ENCODE measurements at regions not wholly inside any gene's neighbourhood (a gene's known extent, or its start where the extent isn't known, plus 50 kb on each side); places are given as distances from the start of the nearest gene placed in this dataset.

DNA sequence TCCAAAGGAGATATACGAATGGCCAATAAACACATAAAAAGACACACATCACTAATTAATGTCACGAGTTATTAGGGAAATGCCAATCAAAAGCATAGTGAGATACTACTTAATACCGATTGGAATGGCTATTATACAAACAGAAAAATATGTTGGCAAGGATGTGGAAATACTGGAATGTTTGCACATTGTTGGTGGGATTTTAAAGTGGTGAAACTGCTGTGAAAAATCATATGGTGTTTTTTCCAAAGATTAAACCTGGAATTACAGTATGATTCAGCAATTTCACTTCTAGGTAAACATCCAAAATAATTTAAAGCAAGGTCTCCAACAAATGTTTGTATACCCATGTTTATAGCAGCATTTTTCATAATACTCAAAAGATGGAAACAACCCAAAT, 765.5 kb downstream of the VGLL3 start:
- TF ChIP-seq POLR2A (IDR thresholded peaks at IDR 0.05; ENCODE audit: low read depth, low read length) (no peak), CEBPB (IDR thresholded peaks at IDR 0.05; ENCODE audit: low read depth, low read length) (no peak), RFX5 (IDR thresholded peaks at IDR 0.05; ENCODE audit: low read depth, low read length) (no peak), FOS (IDR thresholded peaks at IDR 0.05; ENCODE audit: low read depth, low read length) (no peak), SMC3 (IDR thresholded peaks at IDR 0.05; ENCODE audit: low read depth, low read length) (no peak), BHLHE40 (IDR thresholded peaks at IDR 0.05; ENCODE audit: low read depth, low read length) (no peak), CHD1 (IDR thresholded peaks at IDR 0.05; ENCODE audit: low read depth, low read length) (no peak), MAZ (IDR thresholded peaks at IDR 0.05; ENCODE audit: borderline replicate concordance, low read depth, low read length) (no peak)
- TF ChIP-seq, protein P1, sequence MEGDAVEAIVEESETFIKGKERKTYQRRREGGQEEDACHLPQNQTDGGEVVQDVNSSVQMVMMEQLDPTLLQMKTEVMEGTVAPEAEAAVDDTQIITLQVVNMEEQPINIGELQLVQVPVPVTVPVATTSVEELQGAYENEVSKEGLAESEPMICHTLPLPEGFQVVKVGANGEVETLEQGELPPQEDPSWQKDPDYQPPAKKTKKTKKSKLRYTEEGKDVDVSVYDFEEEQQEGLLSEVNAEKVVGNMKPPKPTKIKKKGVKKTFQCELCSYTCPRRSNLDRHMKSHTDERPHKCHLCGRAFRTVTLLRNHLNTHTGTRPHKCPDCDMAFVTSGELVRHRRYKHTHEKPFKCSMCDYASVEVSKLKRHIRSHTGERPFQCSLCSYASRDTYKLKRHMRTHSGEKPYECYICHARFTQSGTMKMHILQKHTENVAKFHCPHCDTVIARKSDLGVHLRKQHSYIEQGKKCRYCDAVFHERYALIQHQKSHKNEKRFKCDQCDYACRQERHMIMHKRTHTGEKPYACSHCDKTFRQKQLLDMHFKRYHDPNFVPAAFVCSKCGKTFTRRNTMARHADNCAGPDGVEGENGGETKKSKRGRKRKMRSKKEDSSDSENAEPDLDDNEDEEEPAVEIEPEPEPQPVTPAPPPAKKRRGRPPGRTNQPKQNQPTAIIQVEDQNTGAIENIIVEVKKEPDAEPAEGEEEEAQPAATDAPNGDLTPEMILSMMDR (conservative IDR thresholded peaks at IDR 0.05; ENCODE audit: low read depth, low read length), result no peak
- TF ChIP-seq, protein P2, sequence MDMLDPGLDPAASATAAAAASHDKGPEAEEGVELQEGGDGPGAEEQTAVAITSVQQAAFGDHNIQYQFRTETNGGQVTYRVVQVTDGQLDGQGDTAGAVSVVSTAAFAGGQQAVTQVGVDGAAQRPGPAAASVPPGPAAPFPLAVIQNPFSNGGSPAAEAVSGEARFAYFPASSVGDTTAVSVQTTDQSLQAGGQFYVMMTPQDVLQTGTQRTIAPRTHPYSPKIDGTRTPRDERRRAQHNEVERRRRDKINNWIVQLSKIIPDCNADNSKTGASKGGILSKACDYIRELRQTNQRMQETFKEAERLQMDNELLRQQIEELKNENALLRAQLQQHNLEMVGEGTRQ (IDR thresholded peaks at IDR 0.05; ENCODE audit: low read depth, low read length), result no peak
- TF ChIP-seq, protein P3, sequence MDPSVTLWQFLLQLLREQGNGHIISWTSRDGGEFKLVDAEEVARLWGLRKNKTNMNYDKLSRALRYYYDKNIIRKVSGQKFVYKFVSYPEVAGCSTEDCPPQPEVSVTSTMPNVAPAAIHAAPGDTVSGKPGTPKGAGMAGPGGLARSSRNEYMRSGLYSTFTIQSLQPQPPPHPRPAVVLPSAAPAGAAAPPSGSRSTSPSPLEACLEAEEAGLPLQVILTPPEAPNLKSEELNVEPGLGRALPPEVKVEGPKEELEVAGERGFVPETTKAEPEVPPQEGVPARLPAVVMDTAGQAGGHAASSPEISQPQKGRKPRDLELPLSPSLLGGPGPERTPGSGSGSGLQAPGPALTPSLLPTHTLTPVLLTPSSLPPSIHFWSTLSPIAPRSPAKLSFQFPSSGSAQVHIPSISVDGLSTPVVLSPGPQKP (IDR thresholded peaks at IDR 0.05; ENCODE audit: borderline replicate concordance, low read depth, low read length), result no peak
